OCI-LY3 (cell line): ENCODE measurements at regions not wholly inside any gene's neighbourhood (a gene's known extent, or its start where the extent isn't known, plus 50 kb on each side); places are given as distances from the start of the nearest gene placed in this dataset.

Experiments
- H2AFZ ChIP-seq: fragments of 200-600, 300-600 bp; shearing (Covaris generic); 2 replicates; pipeline ENCODE4 v1.6.0; 2014; ENCODE audit warnings: antibody characterized with exemption, low read depth, low read length
- H3K27ac ChIP-seq: fragments of 200-600, 300-600 bp; sonication (generic); 2 replicates; pipeline ENCODE4 v1.5.1; 2014; ENCODE audit warnings: mild to moderate bottlenecking, low read length, moderate library complexity, mixed read lengths
- H3K27me3 ChIP-seq: fragments of 200-600, 300-600 bp; sonication (generic); 2 replicates; pipeline ENCODE4 v1.6.1; 2014; ENCODE audit warnings: low read depth, low read length, mixed read lengths
- H3K36me3 ChIP-seq: fragments of 200-600, 300-600 bp; sonication (generic); replicated peaks from 2 replicates; pipeline ENCODE3; 2014; ENCODE audit warnings: low read depth, low read length, mixed read lengths
- H3K4me1 ChIP-seq: fragments of 300-600, 200-600 bp; sonication (generic); 2 replicates; pipeline ENCODE4 v1.6.1; 2014; ENCODE audit warnings: low read length, mixed read lengths
- H3K4me2 ChIP-seq: fragments of 200-600, 300-600 bp; sonication (generic); 2 replicates; pipeline ENCODE4 v1.6.1; 2014; ENCODE audit warnings: low read length, mixed read lengths
- H3K4me3 ChIP-seq: fragments of 300-600, 200-600 bp; sonication (generic); 2 replicates; pipeline ENCODE4 v1.5.1; 2014; ENCODE audit warnings: antibody characterized with exemption, mild to moderate bottlenecking, low read length, moderate library complexity
- H3K79me2 ChIP-seq: fragments of 300-600, 200-600 bp; shearing (Covaris generic); 2 replicates; pipeline ENCODE4 v1.6.1; 2014; ENCODE audit warnings: mild to moderate bottlenecking, low read length, mixed read lengths
- H3K9ac ChIP-seq: fragments of 300-600, 200-600 bp; shearing (Covaris generic); 2 replicates; pipeline ENCODE4 v1.6.0; 2014; ENCODE audit warnings: mild to moderate bottlenecking, low read length, moderate library complexity
- H3K9me3 ChIP-seq: fragments of 200-600, 300-600 bp; shearing (Covaris generic); 2 replicates; pipeline ENCODE4 v1.6.1; 2014; ENCODE audit warnings: low read length, mixed read lengths; ENCODE audit not compliant: insufficient read depth
- H4K20me1 ChIP-seq: fragments of 200-600, 300-600 bp; sonication (generic); 2 replicates; pipeline ENCODE4 v1.6.1; 2016; ENCODE audit warnings: low read length, mixed read lengths; ENCODE audit not compliant: insufficient read depth
- CTCF ChIP-seq: fragments of 200-600, 300-600 bp; sonication (generic); IDR thresholded peaks from 2 replicates; pipeline ENCODE4 v1.5.1; 2014; ENCODE audit warnings: antibody characterized with exemption, low read length, low read depth
- EZH2phosphoT487 ChIP-seq: fragments of 200-600 bp; shearing (Covaris generic); IDR thresholded peaks from 2 replicates; pipeline ENCODE4 v1.6.1; 2018; ENCODE audit warnings: antibody characterized with exemption, mixed run types, low read depth

- no peak overlapping the region for H2AFZ ChIP-seq
- no peak overlapping the region for H3K27ac ChIP-seq
- no peaks in the 10 kb centered on the region for H3K36me3 ChIP-seq
Measured at GRCh38 chr6:122151763-122152162, 247.7 kb upstream of the HSF2 start.

DNA sequence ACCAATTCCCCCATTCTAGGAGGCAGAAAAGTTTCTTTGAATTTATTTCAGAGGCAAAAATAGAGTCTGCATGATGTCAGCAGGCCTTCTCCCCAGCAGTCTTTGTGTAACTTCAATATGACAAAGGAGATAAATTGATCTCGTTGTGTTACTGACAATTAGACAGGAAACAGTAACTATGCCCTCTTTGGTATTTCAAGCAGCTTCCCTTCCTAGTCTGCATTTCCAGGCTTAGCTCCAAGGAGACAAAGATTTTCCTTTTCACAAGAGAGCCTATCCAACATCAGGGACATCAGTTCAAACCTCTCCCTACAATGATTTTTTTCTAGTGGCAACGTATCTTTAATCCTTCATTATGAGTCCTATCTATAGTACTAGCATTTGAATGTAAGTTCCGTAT is 245.9 kb upstream of the HSF2 start:
- no peak overlapping the region for H3K4me2 ChIP-seq
- H3K4me1 ChIP-seq, result no peaks in the 10 kb centered on the region
- no peaks in the 10 kb centered on the region for H3K9me3 ChIP-seq
- no peaks in the 10 kb centered on the region for H3K79me2 ChIP-seq
- TF ChIP-seq EZH2phosphoT487, result no peak
- TF ChIP-seq CTCF, result no peak
- no peaks in the 10 kb centered on the region for H3K27me3 ChIP-seq
- H3K4me3 ChIP-seq, result no peak overlapping the region
- H3K36me3 ChIP-seq, result no peaks in the 10 kb centered on the region
- H3K9ac ChIP-seq, result no peak overlapping the region
- no peak overlapping the region for H3K27ac ChIP-seq
- H4K20me1 ChIP-seq, result no peaks in the 10 kb centered on the region
- H2AFZ ChIP-seq, result no peak overlapping the region

More at GRCh38 chr6:122151763-122152162, 247.7 kb upstream of the HSF2 start:
- Histone ChIP-seq H3K79me2 (no peaks in the 10 kb centered on the region), H3K9me3 (no peaks in the 10 kb centered on the region), H3K4me2 (no peak overlapping the region), H4K20me1 (no peaks in the 10 kb centered on the region), H3K4me1 (no peaks in the 10 kb centered on the region), H3K4me3 (no peak overlapping the region), H3K27me3 (no peaks in the 10 kb centered on the region), H3K9ac (no peak overlapping the region)
- TF ChIP-seq EZH2phosphoT487, result no peak
- no peak for TF ChIP-seq CTCF

- H3K27me3 ChIP-seq, result no peaks in the 10 kb centered on the region
- TF ChIP-seq CTCF (no peak), EZH2phosphoT487 (no peak)
- H3K79me2 ChIP-seq, result no peaks in the 10 kb centered on the region
- no peaks in the 10 kb centered on the region for H3K36me3 ChIP-seq
- no peak overlapping the region for H3K9ac ChIP-seq
- no peak overlapping the region for H3K27ac ChIP-seq
- H3K4me3 ChIP-seq, result no peak overlapping the region
- H3K9me3 ChIP-seq, result no peaks in the 10 kb centered on the region
- H4K20me1 ChIP-seq, result no peaks in the 10 kb centered on the region
- H2AFZ ChIP-seq, result no peak overlapping the region
- no peaks in the 10 kb centered on the region for H3K4me1 ChIP-seq
- H3K4me2 ChIP-seq, result no peak overlapping the region
Measured at GRCh38 chr6:122154155-122154554, 245.3 kb upstream of the HSF2 start.

DNA sequence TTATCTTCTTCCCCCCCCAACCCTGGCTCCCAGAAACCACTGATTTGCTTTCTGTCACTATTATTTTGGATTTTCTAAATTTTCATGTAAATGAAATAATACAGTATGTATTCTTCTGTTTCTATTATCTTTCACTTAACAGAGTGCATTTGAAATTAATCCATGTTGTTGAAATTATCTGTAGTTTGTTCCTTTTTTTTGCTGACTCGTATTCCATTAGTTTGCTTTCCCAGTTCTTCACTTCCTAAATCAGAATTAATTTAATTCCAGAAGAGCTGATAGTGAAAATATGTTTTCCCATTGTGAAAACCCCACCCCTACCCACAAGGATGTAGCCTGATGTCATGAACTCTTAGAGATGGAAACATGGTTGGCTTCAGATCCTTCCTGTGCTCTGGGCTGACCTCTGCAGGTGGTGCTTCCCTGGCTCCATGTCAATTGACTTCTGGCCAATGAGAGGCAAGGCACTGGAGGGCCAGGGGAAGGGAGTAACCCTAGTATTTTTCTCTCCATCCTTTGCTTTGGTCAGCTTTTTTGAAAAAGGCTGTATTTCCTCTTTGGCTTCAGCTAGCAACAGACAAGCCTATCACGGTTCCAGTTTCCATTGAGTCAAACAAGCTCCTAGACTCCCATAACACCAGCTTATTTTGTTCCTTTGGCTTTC is 244.4 kb upstream of the HSF2 start:
- Histone ChIP-seq H3K4me2 (no peak overlapping the region), H3K79me2 (no peaks in the 10 kb centered on the region), H3K36me3 (no peaks in the 10 kb centered on the region), H4K20me1 (no peaks in the 10 kb centered on the region), H3K27ac (no peak overlapping the region), H3K9ac (no peak overlapping the region), H2AFZ (no peak overlapping the region), H3K27me3 (no peaks in the 10 kb centered on the region), H3K4me1 (no peaks in the 10 kb centered on the region), H3K4me3 (no peak overlapping the region), H3K9me3 (no peaks in the 10 kb centered on the region)
- no peak for TF ChIP-seq CTCF
